CD4-positive, alpha-beta T cell (primary cell): ENCODE measurements at regions not wholly inside any gene's neighbourhood (a gene's known extent, or its start where the extent isn't known, plus 50 kb on each side); places are given as distances from the start of the nearest gene placed in this dataset.

Experiments used
- ATAC-seq: fragments of 200-7000 bp; cut with Tn5 transposase; one replicate; pipeline ENCODE4 v1.10.0; 2022; ENCODE audit warnings: mild to moderate bottlenecking; ENCODE audit not compliant: poor library complexity
- CTCF ChIA-PET: fragments of 350-600 bp; sonication (Branson Sonifier 250); formaldehyde crosslinking; loops from one replicate; lab custom pipeline; 2021; ENCODE audit warnings: antibody characterized with exemption, inconsistent platforms; lab: Charles Lee
- POLR2A ChIA-PET: fragments of 350-600 bp; sonication (Branson Sonifier 250); formaldehyde crosslinking; loops from one replicate; lab custom pipeline; 2021; ENCODE audit warnings: antibody characterized with exemption, inconsistent platforms; lab: Charles Lee
- DNase-seq, 14 experiments: peaks; one replicate each; pipeline ENCODE4 v3.0.0-alpha.2; 2013 to 2020; ENCODE audit warnings: mixed read lengths in 2 of 14
- H3K27ac ChIP-seq, 2 donors: one replicate each; pipeline versions ENCODE4 v1.5.1 to v1.7.0; 2013; ENCODE audit warnings: low read length in 2 of 2, low read depth in 1 of 2, mild to moderate bottlenecking in 1 of 2
- H3K27me3 ChIP-seq, 2 experiments: 1 replicate in 1 of 2; 2 replicates in 1 of 2; pipeline versions ENCODE4 v1.6.1 to v1.7.0; 2013; ENCODE audit warnings: low read length in 2 of 2, control low read depth in 1 of 2, mild to moderate bottlenecking in 1 of 2, moderate library complexity in 1 of 2; ENCODE audit not compliant: insufficient read depth in 2 of 2, control insufficient read depth in 1 of 2
- H3K36me3 ChIP-seq: one replicate; pipeline ENCODE4 v1.6.1; 2013; ENCODE audit warnings: low read length, control low read depth; ENCODE audit not compliant: insufficient read depth
- H3K4me1 ChIP-seq: one replicate; pipeline ENCODE4 v1.6.1; 2013; ENCODE audit warnings: low read length, control low read depth; ENCODE audit not compliant: insufficient read depth
- H3K4me3 ChIP-seq: one replicate; pipeline ENCODE4 v1.5.1; 2013; ENCODE audit warnings: mild to moderate bottlenecking, low read length, moderate library complexity
- H3K9me3 ChIP-seq, 2 experiments: 1 replicate in 1 of 2; 2 replicates in 1 of 2; pipeline versions ENCODE4 v1.6.1 to v1.7.0; 2013; ENCODE audit warnings: low read length in 2 of 2, mild to moderate bottlenecking in 2 of 2, control low read depth in 1 of 2, moderate library complexity in 1 of 2; ENCODE audit not compliant: control insufficient read depth in 1 of 2, insufficient read depth in 1 of 2
- H3K27ac Mint-ChIP-seq: one replicate; pipeline ENCODE4 v1.8.0; 2020; ENCODE audit warnings: mixed read lengths
- H3K27me3 Mint-ChIP-seq: one replicate; pipeline ENCODE4 v1.8.0; 2021; ENCODE audit warnings: mixed read lengths
- H3K36me3 Mint-ChIP-seq: one replicate; pipeline ENCODE4 v1.8.0; 2021; ENCODE audit warnings: low read depth, mixed read lengths
- H3K4me1 Mint-ChIP-seq: one replicate; pipeline ENCODE4 v1.8.0; 2021; ENCODE audit warnings: low read depth, mixed read lengths
- H3K4me3 Mint-ChIP-seq: one replicate; pipeline ENCODE4 v1.8.0; 2020; ENCODE audit warnings: mild to moderate bottlenecking, mixed read lengths
- H3K9me3 Mint-ChIP-seq: one replicate; pipeline ENCODE4 v1.8.0; 2020; ENCODE audit warnings: mixed read lengths
- CTCF ChIP-seq: fragments of 200-600 bp; IDR thresholded peaks from one replicate; pipeline ENCODE4 v1.8.0; 2022; ENCODE audit warnings: antibody characterized with exemption, mild to moderate bottlenecking
- intact Hi-C, 2 experiments: fragments of 100-400 bp; cut with DNase I in 1 of 2; cut with micrococcal nuclease in 1 of 2; formaldehyde crosslinking; loops; one replicate each; pipeline versions ENCODE4 v1.15.1 to v1.9.0; 2023 to 2025; cut with DNase I, micrococcal nuclease

GRCh38 chr6:132964868-132965382 is 150.6 kb downstream of the RPS12 start:
- ChIA-PET CTCF (no interaction called here), POLR2A (no interaction called here)
- Mint-ChIP-seq H3K27me3 (peaks cover 33% of the 10 kb centered on the region), H3K4me1 (no peaks in the 10 kb centered on the region), H3K4me3 (no peak overlapping the region), H3K27ac (no peak overlapping the region), H3K9me3 (no peaks in the 10 kb centered on the region), H3K36me3 (no peaks in the 10 kb centered on the region)
- H3K4me3 ChIP-seq = no peak overlapping the region
- no peaks in the 10 kb centered on the region for H3K4me1 ChIP-seq
- H3K27ac ChIP-seq = no peak overlapping the region
- ATAC-seq (no peak), DNase-seq (no peak)
- no peaks in the 10 kb centered on the region for H3K36me3 ChIP-seq
- H3K27me3 ChIP-seq = no peaks in the 10 kb centered on the region
- TF ChIP-seq CTCF = no peak
- intact Hi-C loops = loop anchor here (5.0 kb wide), 4 partner anchors 293 to 1132 kb away; no protein-coding TSS in a partner anchor
- H3K9me3 ChIP-seq = no peaks in the 10 kb centered on the region

GRCh38 chr6:132967871-132968270 is 153.5 kb downstream of the RPS12 start:
- H3K27me3 ChIP-seq = peaks cover 0 to 5% of the 10 kb centered on the region in 2 experiments
- ChIA-PET POLR2A (no interaction called here), CTCF (no interaction called here)
- no peaks in the 10 kb centered on the region for H3K9me3 ChIP-seq
- intact Hi-C loops = no loop called here
- Mint-ChIP-seq H3K36me3 (no peaks in the 10 kb centered on the region), H3K27ac (no peak overlapping the region), H3K4me3 (no peak overlapping the region), H3K4me1 (no peaks in the 10 kb centered on the region), H3K27me3 (peaks cover 28% of the 10 kb centered on the region), H3K9me3 (no peaks in the 10 kb centered on the region)
- H3K36me3 ChIP-seq = no peaks in the 10 kb centered on the region
- H3K4me1 ChIP-seq = no peaks in the 10 kb centered on the region
- no peak for TF ChIP-seq CTCF
- H3K27ac ChIP-seq = no peak overlapping the region
- DNase-seq (no peak), ATAC-seq (no peak)
- no peak overlapping the region for H3K4me3 ChIP-seq

GRCh38 chr6:132968419-132968950 is 154.1 kb downstream of the RPS12 start:
- Mint-ChIP-seq H3K9me3 (no peaks in the 10 kb centered on the region), H3K27ac (no peak overlapping the region), H3K36me3 (no peaks in the 10 kb centered on the region), H3K27me3 (peaks cover 22% of the 10 kb centered on the region), H3K4me1 (no peaks in the 10 kb centered on the region), H3K4me3 (no peak overlapping the region)
- peaks cover 0 to 5% of the 10 kb centered on the region in 2 experiments for H3K27me3 ChIP-seq
- POLR2A ChIA-PET = no interaction called here
- ATAC-seq (no peak), DNase-seq (no peak)
- no peak for TF ChIP-seq CTCF
- intact Hi-C loops = no loop called here
- no peak overlapping the region for H3K27ac ChIP-seq
- CTCF ChIA-PET = no interaction called here
- no peaks in the 10 kb centered on the region for H3K4me1 ChIP-seq
- no peaks in the 10 kb centered on the region for H3K36me3 ChIP-seq
- no peak overlapping the region for H3K4me3 ChIP-seq
- H3K9me3 ChIP-seq = no peaks in the 10 kb centered on the region
